SW480 (cell line): ENCODE measurements at regions not wholly inside any gene's neighbourhood (a gene's known extent, or its start where the extent isn't known, plus 50 kb on each side); places are given as distances from the start of the nearest gene placed in this dataset.

Source experiments
- DNase-seq: peaks from one replicate; pipeline ENCODE4 v3.0.0-alpha.2; 2016; ENCODE audit warnings: low spot score

GRCh38 chr2:51105811-51106210 lies 73.9 kb upstream of the NRXN1 start:
- DNase-seq, result no peak

GRCh38 chr2:51103205-51103604 lies 71.3 kb upstream of the NRXN1 start:
- peak; percentile 20 for DNase-seq

GRCh38 chr2:51093016-51093415 lies 61.1 kb upstream of the NRXN1 start:
- DNase-seq, result no peak

GRCh38 chr2:51085420-51086068 lies 53.6 kb upstream of the NRXN1 start:
- no peak for DNase-seq

DNA sequence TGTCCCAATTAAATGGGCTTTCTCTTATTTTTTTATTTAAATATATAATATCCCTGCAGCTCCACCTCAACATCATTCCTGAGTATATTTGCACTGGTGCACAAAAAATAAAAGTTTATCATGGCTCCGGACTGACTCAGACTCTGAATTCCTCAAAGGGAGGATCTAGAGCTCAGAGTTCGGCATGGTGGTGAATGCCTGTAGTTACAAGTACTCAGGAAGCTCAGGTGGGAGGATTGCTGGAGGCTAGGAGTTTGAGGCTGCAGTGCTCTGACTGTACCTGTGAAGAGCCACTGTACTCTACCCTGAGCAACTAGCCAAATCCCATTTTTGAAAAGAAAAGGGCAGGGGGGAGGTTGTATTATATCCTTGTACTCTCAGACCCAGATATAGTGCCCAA lies 52.8 kb upstream of the NRXN1 start:
- no peak for DNase-seq
